ENCODE measurements at regions not wholly inside any gene's neighbourhood (a gene's known extent, or its start where the extent isn't known, plus 50 kb on each side); places are given as distances from the start of the nearest gene placed in this dataset.

DNA sequence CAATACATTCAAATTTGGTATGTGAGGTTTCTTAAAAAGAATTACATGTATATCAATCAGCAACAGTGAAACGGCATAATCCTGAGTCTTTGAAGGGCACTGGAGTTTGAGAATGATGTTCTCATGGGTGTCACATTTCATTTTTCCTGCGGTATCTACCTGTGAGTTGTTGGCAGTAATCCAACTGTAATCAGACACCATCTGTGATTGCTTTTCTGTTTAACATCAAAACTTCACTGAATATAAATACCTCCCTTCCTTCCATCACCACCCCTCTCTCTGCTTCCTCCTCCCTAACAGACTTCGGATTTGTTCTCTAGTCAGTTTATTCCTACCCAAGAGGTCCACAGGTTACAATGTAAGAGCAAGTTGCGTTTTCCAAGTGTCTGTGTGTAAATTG lies 275.2 kb upstream of the PCSK5 start:
- DNase-seq (ENCODE audit: low spot score), result no peak

DNA sequence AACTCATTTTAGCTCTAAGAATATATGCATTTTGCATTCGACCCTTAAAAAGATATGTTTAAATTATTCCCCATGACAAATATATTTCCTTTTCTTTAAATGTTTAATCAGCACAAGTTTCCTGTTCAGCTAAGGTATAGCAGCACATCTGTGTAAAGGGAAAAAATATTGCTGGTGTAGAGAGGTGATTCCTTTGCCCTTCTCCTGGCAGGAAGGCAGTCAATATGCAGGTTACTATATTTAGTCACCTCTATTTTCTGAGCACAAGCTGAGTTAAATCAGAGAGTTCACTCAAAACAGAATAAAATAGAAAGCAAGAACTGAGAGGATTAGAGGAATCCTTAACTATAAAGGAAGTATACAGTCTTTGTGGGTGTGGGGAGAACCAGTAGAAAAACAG lies 274.4 kb upstream of the PCSK5 start:
- no peak for DNase-seq (ENCODE audit: low spot score)

DNA sequence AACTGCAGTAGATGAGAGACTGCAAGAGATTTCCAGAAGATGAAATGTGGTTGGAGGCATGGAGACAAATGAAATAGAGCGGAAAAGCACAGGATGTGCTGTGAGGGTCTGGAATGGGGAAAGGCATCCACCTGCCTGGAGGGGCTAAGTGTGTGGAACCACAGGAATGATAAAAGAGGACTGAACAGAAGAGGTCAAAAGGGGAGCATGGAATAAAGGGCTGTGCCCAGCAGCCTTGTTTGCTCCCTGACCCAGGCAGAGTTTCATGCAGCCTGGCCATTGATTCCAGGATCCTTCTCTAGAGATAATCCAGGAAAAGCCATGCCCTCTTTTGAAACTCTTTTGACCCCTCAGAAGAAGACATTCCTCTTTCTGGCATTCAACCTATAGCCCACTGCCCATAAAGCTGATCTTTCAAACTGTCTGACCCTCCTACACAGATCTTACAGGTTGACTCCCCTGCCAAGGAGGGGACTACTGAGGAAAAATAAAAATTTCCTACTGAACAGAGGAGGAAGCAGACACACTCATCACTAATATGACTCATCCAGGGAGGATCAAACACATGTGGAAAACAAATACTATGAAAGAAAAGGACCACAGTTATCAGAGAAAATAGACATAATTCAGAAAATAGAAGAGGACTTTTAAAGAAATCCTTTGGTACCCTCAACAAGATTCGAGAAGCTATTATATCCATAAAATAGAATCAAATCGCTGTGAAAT lies 273.5 kb upstream of the PCSK5 start:
- no peak for DNase-seq (ENCODE audit: low spot score)

DNA sequence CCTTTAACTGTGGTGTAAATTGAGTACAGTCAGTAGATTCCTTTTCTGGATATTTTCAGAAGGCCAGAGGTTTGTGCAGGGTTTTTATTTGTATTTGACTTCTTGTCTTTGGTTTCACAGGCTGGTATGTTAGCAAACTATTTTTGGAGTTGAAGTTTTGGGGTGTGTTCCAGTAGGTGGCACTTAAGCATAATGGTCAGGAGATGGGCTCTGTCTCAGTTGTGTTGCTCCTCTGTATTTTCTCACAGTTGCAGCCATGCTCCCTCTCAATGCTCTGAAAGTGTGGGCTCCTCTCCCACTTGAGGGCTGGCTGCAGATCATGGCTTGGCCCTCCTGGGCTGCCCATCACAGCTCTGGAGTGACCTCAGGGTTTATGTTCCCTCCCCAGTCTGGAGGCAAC lies 267.0 kb upstream of the PCSK5 start:
- DNase-seq (ENCODE audit: low spot score), result no peak

DNA sequence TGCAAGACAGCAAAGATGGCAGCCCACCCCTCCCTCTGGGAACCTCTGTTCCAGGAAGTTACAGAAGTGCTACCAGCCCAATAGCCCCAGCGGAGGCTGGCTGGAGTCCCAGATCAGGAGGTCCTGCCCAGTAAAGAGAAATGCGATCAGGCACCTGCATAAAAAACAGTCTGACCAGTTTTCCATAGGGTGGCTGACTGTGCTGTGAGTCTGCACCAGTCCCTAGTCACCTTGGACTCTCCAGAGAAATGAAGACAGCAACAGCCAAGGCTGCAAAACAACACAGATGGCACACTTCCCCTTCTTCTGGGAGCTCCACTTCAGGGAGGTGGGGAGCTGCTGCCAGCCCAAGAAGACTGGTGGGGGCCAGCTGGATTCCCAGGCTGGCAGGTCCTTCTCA lies 265.5 kb upstream of the PCSK5 start:
- no peak for DNase-seq (ENCODE audit: low spot score)

DNA sequence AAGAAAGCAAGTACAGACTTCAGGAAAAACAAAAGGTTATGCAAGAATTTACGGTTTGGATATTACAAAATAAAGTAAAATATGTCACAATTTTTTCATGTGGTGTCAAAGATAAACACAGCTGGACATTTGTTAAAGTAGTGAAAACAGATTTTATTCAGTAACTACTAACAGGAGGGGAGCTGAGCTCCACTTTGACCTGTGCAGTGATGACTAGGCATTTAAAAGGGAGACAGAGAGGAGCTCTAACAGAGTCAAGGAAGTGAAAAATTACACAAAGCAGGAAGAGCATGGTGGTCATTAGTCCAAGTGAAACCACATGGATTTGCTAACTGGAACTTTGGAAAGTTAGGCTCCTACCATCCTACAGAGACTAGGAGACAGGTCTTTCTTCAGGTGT lies 263.6 kb upstream of the PCSK5 start:
- DNase-seq (ENCODE audit: low spot score), result no peak

DNA sequence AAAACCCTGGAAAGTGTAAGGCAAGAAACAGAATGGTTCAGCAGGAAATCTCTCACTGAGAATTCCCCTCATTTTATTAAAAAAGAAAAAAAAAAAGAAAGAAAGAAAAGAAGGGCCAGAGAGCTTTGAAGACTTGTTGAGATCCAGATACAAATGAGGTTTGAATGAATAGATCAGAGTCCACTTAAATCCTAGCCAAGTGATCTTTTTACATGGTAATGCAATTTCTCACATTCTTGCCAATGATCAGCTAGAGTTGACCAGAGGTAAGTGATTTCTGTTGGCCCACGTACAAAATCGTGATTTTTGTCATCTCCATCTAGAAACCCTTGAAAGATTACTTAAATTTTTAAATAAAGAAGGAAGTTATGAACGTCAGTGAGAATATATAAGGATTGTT lies 261.5 kb upstream of the PCSK5 start:
- no peak for DNase-seq (ENCODE audit: low spot score)

DNA sequence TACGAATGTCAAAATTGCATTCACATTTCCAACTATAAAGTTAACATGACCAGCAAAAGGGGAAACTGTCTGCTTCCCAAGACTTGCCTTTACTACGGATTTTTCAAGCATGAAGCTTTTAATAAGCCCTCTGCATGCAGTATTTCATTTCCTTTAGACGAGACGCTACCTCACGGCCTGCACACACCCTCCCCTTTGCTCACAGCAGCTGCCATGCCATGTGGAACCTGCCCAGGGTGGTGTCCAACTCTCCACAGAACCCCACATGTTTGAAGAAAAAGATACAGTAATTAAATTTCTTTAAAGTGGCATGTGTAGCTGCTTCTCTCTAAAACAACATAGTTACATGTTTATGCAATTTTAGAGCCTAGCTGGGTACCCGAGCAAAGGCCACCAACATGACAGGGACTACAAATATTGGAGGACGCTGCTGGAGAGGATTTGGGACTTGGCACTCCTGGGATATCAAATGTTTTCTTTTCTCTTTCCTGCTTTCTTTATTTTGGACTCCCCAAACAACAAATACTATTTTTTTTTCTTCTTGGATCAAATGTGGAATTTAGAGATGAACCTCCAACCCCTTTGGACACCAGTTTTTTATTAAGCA lies 256.9 kb upstream of the PCSK5 start:
- DNase-seq (ENCODE audit: low spot score), result no peak

DNA sequence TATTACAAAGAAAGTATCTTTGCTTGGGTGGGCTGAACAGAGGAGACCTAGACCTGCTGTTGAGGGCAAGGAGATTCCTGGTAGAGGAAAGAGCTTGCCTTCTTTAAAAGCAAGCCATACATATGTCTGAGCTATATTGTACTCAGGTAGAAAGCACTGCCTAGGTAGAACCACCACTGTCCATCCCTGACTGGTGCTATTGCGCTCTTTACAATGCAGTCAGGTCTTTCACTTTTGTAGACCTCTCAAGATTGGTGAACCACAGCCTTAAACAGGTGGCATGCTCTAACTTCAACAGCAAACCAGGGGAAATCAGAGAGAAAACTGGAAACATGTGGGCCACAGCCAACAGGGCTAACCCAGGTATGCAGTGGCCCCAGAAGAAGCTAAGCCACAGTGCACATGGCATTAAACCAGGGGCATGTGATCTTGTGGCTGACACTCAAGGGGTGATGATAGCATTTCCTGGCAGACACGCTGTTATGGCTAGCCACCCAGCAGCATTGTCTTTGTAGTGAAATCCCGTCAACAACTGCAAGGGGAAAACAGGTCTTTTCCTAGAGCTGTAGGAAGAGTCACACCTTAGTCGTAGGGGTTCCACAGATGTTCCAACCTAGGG lies 253.9 kb upstream of the PCSK5 start:
- no peak for DNase-seq (ENCODE audit: low spot score)

DNA sequence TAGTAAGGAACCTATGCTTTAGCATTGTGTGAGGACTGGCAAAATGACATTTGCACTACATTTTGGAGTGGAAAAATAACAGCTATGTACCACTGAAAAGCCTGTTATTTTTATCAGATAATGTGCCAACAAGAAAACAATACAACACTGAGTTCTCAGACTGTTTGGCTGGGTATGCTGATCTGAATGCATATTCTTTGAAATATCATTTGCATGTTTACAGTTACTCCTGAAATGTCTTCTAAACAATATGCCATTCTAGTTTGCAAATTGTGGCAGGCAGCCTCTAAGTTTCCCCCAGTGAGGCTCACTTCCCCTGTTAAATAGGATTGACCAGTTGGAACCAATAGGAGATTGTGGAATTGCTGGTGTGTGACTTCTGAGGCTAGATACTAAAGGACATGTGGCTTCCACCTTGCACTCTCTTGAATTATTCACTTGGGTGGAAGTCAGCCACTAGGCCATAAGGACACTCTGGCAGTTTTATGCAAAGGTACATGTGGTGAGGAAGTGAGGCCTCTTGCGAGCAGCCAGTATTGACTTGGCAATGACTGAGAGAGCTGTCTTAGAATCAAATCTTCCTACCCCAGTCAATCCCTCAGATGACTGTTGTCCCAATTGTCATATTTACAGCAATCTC lies 250.4 kb upstream of the PCSK5 start:
- DNase-seq (ENCODE audit: low spot score), result no peak

DNA sequence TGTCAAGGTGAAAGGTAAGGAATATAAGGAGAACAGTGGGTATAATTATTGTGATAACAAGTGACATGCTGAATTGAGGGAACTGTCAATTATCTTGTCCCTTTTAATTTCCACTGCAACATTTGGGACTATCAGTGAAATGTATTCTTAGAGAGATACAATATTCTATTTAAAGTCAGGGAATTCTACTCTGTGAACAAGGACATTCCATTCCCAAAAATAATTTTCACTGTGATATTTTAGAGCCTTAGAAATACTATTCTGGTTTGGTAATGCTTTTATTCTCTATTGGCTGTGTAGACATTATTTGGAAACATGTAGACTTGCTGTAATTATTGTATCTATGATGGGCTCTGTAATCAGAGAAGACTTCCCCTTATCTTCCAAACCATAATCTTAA lies 248.0 kb upstream of the PCSK5 start:
- no peak for DNase-seq (ENCODE audit: low spot score)

DNA sequence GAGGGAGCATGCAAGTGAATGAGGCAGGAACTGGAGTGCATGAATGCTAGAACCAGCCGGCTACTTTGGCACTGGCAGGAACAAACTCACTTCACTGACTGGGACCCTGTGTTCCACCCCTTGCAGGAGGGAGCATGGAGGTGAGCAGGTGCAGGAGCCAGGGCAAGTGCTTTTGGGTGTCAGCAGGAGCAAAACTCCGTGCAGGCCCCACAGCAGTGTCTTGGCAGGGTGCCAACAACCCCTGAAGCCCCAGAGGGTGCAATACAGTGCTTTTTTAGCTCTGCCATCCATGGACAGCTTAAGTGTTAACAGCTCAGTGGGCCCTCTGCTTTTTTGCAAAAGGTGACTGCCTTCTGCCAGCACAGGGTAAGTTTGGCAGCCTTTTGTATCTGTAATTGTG lies 245.8 kb upstream of the PCSK5 start:
- DNase-seq (ENCODE audit: low spot score), result no peak

DNA sequence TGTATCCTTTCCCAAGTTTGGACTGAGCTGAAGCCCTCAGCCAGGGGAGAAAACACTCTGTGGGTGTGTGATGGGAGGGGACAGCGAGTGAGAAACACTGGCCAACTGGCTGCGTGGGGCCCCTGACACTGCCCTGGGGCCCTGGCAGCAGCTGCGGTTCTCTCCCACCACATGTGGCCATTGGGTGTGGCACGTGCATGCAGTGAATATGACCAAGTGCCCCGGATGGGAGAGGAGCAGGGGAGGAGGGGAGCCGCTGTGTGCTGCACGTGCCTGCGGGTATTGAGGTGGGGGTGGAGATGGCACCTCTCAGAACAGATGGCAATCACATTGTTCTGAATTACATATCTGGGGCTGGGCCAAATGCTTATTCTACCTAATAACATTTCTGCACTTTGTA lies 242.4 kb upstream of the PCSK5 start:
- DNase-seq (ENCODE audit: low spot score), result no peak

DNA sequence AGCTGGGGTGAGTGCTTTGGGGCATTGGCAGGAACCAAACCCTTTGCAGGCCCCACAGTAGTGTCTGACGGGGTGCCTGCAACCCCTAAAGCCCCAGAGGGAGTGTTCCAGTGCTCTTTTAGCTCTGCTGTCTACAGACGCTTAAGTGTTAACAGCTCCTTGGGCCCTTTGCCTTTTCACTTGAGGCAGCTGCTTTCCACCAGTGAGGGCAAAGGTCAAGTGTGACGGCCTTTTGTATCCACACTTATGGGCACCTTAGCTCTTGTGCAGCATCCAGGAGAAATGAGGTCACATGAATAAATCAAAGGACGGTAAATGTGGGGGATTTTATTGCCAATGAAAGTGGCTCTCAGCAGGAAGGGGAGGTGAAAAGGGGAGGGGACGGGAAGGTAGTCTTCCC lies 241.4 kb upstream of the PCSK5 start:
- no peak for DNase-seq (ENCODE audit: low spot score)

DNA sequence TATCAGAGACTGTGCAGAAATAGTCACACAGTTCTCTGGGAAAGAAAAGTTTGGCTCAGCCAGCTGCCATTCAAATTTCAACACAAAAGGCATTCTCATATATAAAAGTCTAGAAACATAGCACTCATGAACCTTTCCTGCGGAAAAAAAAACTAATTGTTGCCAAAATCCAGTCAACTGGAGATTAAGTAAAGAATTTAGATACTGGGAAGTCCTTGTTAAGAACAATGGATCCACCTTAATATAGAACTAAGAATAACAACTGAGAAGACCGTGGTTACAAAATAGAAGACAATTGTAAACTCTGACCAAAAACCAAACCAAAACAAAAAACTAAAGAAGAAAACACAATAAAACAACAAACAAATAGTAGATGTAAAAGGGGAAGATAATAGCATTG lies 238.8 kb upstream of the PCSK5 start:
- DNase-seq (ENCODE audit: low spot score), result no peak

DNA sequence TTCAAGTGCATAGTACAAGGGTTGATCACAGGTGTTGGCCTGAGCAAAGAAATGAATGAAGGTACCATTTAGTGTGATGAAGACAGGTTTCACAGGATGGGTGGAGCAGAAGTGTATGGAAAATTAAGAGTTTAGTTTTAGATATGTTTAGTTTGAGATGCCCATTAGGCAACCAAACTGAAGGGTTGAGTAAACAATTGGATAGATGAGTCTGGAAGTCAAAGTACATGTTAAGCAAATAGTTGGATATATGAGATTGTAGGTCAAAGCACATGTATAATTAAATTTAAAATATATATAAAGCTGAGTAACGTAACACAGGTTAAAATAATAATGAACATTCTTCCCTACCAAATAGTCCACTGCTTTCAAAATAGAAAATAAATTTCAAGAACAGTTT lies 237.1 kb upstream of the PCSK5 start:
- DNase-seq (ENCODE audit: low spot score), result no peak

DNA sequence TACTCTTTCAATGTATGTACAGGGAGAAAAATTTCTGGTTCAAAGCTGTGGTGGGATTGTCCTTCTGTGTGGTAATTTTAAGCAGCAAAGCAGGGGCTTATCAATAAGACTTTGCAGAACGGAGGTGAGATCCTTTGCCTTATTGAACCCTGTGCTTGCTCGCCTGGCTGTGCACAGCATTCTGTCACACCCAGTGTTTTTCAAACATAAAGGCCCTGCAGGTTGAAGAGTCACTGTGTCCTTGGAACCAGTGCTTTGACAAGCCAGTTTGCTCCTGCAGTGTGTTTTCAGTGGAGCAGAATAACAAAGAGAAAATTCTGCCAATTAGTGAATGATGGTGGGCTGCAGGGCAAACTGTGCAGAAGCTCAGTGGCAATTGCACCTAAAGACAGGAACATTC lies 236.7 kb upstream of the PCSK5 start:
- DNase-seq (ENCODE audit: low spot score), result no peak

DNA sequence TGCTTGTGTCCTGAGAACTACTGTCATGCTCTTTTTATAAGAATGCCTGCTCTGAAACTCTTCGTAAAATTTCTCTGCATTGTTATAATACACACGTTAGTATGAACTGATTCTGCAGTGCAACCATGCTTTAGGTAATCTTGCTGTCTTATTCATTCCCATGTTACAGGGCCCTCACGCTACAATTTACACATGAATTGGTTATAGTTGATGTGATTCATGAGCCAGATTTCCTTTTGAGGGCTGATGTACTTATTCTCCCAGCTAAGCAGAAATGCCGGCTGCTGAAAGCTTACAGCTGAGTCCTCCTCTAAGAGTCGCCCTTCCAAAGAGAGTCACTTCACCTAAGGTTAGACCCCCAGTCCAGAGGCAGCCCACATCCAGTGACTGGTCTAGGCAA lies 233.5 kb upstream of the PCSK5 start:
- no peak for DNase-seq (ENCODE audit: low spot score)

DNA sequence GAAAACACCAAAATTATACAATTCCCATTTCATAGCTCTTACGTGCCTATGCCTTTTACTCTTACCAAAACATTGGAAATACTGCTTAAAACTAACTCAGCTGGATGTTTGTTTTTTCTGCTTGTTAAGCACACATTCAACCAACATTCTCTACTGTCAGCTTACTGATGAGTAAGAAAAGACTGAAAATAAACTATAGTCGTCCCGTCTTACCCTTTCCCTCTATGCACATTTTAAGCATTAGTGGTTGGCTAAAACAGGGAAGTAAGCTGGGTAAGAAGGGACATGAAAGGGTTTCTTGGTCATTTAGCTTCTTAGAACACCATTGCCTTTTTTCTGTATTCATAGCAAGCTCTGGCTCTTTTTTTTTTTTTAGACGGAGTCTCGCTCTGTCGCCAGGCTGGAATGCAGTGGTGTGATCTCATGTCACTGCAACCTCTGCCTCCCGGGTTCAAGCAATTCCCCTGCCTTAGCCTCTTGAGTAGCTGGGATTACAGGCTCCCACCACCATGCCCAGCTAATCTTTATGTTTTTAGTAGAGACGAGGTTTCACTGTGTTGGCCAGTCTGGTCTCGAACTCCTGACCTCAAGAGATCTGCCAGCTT lies 232.1 kb upstream of the PCSK5 start:
- DNase-seq (ENCODE audit: low spot score), result no peak

DNA sequence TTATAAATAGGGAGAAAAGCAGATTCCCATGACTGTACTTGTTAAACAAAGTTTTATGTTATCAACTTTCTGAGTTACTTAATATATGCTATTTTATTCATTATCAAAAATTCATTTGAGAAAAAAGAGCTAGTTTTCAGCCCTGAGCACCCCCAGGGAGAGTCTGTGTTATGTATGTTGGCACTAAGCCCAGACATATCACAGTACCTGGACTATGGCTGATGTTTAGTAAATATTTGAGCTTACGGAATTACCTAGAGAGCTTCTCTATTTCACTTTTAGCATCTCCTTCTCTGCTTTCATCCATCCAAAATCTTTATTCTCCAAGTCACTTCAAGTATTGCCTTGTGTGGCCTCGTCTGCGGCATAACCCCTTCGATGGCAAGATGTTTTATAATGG lies 225.9 kb upstream of the PCSK5 start:
- no peak for DNase-seq (ENCODE audit: low spot score)

DNA sequence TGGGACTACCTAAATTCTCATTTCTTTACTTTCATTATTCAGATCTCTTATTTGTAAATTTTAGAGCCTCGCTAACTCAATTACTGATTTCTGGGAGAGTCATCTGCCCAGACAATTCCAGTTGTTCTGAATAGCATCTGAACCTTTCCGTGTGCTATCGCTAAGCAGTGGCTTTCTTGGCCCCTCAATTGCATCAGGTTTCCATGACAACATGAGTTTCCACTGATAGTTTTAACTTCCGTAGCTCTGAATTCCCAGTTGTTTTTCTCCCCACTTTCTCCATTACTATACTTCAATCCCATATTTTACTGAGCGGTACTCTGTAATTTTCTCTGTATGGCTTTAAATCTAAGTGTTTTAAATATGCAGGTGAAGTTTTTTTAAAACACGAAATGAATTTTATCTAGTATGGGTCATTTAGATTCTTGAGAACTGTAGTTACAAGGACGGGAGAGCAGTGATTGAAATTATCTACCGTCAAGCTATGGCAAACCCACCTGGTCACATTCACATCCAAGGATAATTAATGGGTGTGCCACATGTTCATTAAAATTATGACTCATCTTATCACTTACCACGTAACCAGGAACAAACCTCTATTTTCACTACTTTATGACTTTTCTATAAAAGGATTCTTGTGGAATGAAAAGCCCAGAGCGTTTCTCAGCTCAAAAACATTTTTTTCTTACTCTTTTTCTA lies 223.5 kb upstream of the PCSK5 start:
- DNase-seq (ENCODE audit: low spot score), result no peak

DNA sequence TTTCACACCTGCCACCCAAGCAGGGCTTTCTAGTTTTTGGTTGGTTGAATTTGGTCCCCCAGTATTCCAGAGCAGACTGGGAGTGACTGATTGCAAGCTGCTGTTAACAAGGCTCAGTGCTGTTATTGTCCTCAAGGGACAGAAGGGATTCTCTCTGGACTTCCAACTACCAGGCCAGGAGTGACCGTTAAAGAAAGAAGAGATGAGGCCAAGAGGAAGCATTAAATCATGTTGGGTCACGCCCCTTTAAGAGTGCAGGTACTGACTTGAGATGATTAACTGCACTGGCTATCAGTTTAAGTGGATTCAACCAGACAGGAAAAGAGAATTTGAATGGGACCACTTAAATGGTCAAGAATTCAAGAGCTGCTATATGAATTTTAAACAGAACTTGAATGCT lies 220.8 kb upstream of the PCSK5 start:
- DNase-seq (ENCODE audit: low spot score), result no peak
